GM23338 (cell line): ENCODE measurements at regions not wholly inside any gene's neighbourhood (a gene's known extent, or its start where the extent isn't known, plus 50 kb on each side); places are given as distances from the start of the nearest gene placed in this dataset.

ENCODE experiments used
- ATAC-seq: fragments of 200-7000 bp; cut with Tn5 transposase; 3 replicates; pipeline ENCODE4 v1.9.1; 2020
- DNase-seq: peaks from one replicate; pipeline ENCODE4 v3.0.0-alpha.2; 2015; ENCODE audit warnings: low spot score
- H2AFZ ChIP-seq: fragments of 200-600 bp; sonication (generic); 2 replicates; pipeline ENCODE4 v1.8.0; 2016; ENCODE audit warnings: antibody characterized with exemption, mild to moderate bottlenecking, moderate library complexity
- H3F3A ChIP-seq: fragments of 200-600 bp; sonication (generic); replicated peaks from 2 replicates; pipeline ENCODE4 v1.8.0; 2017; ENCODE audit warnings: antibody characterized with exemption, mixed run types, low read depth
- H3K27ac ChIP-seq: fragments of 200-600 bp; sonication (generic); 2 replicates; pipeline ENCODE4 v1.6.1; 2016; ENCODE audit warnings: low read depth
- H3K27me3 ChIP-seq: fragments of 200-600 bp; sonication (generic); 2 replicates; pipeline ENCODE4 v1.8.0; 2016; ENCODE audit warnings: mild to moderate bottlenecking, mixed run types, moderate library complexity; ENCODE audit not compliant: insufficient read depth
- H3K36me3 ChIP-seq: fragments of 200-600 bp; sonication (generic); 2 replicates; pipeline ENCODE4 v1.8.0; 2016; ENCODE audit warnings: mild to moderate bottlenecking; ENCODE audit not compliant: insufficient read depth
- H3K4me1 ChIP-seq: fragments of 200-600 bp; sonication (generic); 2 replicates; pipeline ENCODE4 v1.8.0; 2016; ENCODE audit warnings: mild to moderate bottlenecking, moderate library complexity; ENCODE audit not compliant: insufficient read depth
- H3K4me2 ChIP-seq: fragments of 200-600 bp; sonication (generic); 2 replicates; pipeline ENCODE4 v1.7.1; 2017; ENCODE audit warnings: mixed run types
- H3K4me3 ChIP-seq: fragments of 200-600 bp; sonication (generic); 2 replicates; pipeline ENCODE4 v1.6.1; 2016; ENCODE audit warnings: mixed run types
- H3K79me2 ChIP-seq: fragments of 200-600 bp; sonication (generic); replicated peaks from 2 replicates; pipeline ENCODE4 v1.8.0; 2017; ENCODE audit warnings: mild to moderate bottlenecking; ENCODE audit not compliant: insufficient read depth
- H3K9me2 ChIP-seq: fragments of 200-600 bp; sonication (generic); 2 replicates; pipeline ENCODE4 v1.8.0; 2017; ENCODE audit not compliant: insufficient read depth
- H4K20me1 ChIP-seq: fragments of 200-600 bp; sonication (generic); replicated peaks from 2 replicates; pipeline ENCODE4 v1.8.0; 2017; ENCODE audit warnings: mild to moderate bottlenecking; ENCODE audit not compliant: insufficient read depth
- H3K27ac Mint-ChIP-seq: 2 replicates; pipeline ENCODE4 v1.8.0; 2020; ENCODE audit warnings: inconsistent platforms, mild to moderate bottlenecking, moderate library complexity, mixed read lengths
- H3K27me3 Mint-ChIP-seq: 3 replicates; pipeline ENCODE4 v1.8.0; 2022; ENCODE audit warnings: low read depth, mild to moderate bottlenecking, moderate library complexity, mixed read lengths, inconsistent platforms; ENCODE audit not compliant: insufficient read depth, poor library complexity
- H3K36me3 Mint-ChIP-seq: 3 replicates; pipeline ENCODE4 v1.8.0; 2021; ENCODE audit warnings: low read depth, mild to moderate bottlenecking, inconsistent platforms, moderate library complexity, mixed read lengths
- H3K4me1 Mint-ChIP-seq: 3 replicates; pipeline ENCODE4 v1.8.0; 2020; ENCODE audit warnings: mild to moderate bottlenecking, inconsistent platforms, mixed read lengths
- H3K4me3 Mint-ChIP-seq: 3 replicates; pipeline ENCODE4 v1.8.0; 2021; ENCODE audit warnings: moderate library complexity, mild to moderate bottlenecking, inconsistent platforms, mixed read lengths
- H3K9me3 Mint-ChIP-seq: 3 replicates; pipeline ENCODE4 v1.8.0; 2020; ENCODE audit warnings: moderate library complexity, mild to moderate bottlenecking, inconsistent platforms, mixed read lengths
- CREB1 ChIP-seq: fragments of 250-450 bp; sonication (Bioruptor Pico); IDR thresholded peaks from 2 replicates; pipeline ENCODE4 v1.5.0; 2020; ENCODE audit warnings: low read depth, mild to moderate bottlenecking, moderate library complexity
- ETS1 ChIP-seq: IDR thresholded peaks from 2 replicates; pipeline ENCODE4 v1.6.1; 2016; ENCODE audit warnings: antibody characterized with exemption
- EZH2 ChIP-seq: fragments of 200-600 bp; sonication (generic); IDR thresholded peaks from one replicate; pipeline ENCODE4 v1.8.0; 2017; ENCODE audit warnings: antibody characterized with exemption, mild to moderate bottlenecking, low read depth; ENCODE audit not compliant: unreplicated experiment
- EZH2phosphoT487 ChIP-seq: fragments of 200-600 bp; sonication (generic); IDR thresholded peaks from one replicate; pipeline ENCODE4 v1.8.1; 2018; ENCODE audit warnings: antibody characterized with exemption; ENCODE audit not compliant: unreplicated experiment
- JUNB ChIP-seq: IDR thresholded peaks from one replicate; pipeline ENCODE4 v1.6.1; 2016; ENCODE audit warnings: antibody characterized with exemption; ENCODE audit not compliant: unreplicated experiment
- NANOG ChIP-seq: IDR thresholded peaks from 2 replicates; pipeline ENCODE4 v1.6.1; 2016; ENCODE audit warnings: antibody characterized with exemption, borderline replicate concordance
- POLR2AphosphoS5 ChIP-seq: IDR thresholded peaks from 2 replicates; pipeline ENCODE4 v1.6.1; 2016; ENCODE audit warnings: antibody characterized with exemption, low read depth
- REST ChIP-seq: IDR thresholded peaks from one replicate; pipeline ENCODE4 v1.6.1; 2018; ENCODE audit warnings: antibody characterized with exemption; ENCODE audit not compliant: unreplicated experiment
- STAT1 ChIP-seq: IDR thresholded peaks from one replicate; pipeline ENCODE4 v1.6.1; 2016; ENCODE audit warnings: antibody characterized with exemption; ENCODE audit not compliant: unreplicated experiment
- ZNF114 ChIP-seq: fragments of 250-450 bp; sonication (Bioruptor Pico); IDR thresholded peaks from 2 replicates; pipeline ENCODE4 v1.5.0; 2020; ENCODE audit warnings: mild to moderate bottlenecking, moderate library complexity
- ZNF331 ChIP-seq: fragments of 250-450 bp; sonication (Bioruptor Pico); IDR thresholded peaks from 2 replicates; pipeline ENCODE4 v1.5.0; 2020; ENCODE audit warnings: low read depth, mild to moderate bottlenecking, moderate library complexity
- TF ChIP-seq, protein P1 (sequence below): fragments of 250-450 bp; sonication (Bioruptor Pico); IDR thresholded peaks from 2 replicates; pipeline ENCODE4 v1.5.0; 2020; ENCODE audit warnings: mild to moderate bottlenecking, moderate library complexity

DNA sequence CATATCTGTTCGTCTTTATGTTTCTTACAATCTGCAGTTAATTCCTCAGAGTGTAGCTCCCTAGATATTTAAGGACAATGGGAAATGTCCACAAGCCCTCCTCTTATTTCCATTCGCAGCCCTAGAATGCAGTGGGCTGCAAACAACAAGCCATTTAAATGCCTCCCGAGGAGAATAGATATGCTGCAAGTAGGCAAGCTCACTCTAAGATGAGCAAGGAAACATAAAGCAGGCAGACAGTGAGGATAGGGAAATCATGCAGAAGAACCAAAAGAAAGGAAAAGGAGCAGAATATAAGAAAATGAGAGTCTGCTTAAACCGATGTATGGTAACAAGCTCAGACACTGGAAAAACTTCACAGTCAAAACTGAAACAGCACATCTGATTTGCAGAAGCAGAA, 561.9 kb downstream of the GBE1 start (continued):
- TF ChIP-seq REST (no peak), NANOG (no peak)

DNA sequence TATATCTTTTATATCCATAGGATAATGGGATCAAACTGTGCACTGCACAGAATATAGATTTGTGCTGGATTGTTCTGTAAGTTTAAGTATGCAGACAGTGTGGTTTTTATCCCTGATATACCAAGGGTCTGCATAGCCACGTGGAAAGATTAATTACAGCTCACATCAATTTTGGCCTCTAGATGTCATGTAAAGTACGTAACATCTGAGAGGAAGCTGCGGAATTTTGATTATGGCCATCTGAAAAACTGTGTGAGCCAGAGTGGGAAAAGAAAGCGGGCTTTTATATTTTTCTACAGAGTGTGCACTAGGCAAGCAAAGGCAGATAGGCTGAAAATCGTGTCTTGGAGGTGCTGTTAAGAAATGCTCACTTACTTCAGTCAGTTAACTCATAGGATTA, 562.7 kb downstream of the GBE1 start:
- H3K79me2 ChIP-seq: no peaks in the 10 kb centered on the region
- H3F3A ChIP-seq: no peaks in the 10 kb centered on the region
- no peaks in the 10 kb centered on the region for H3K27me3 ChIP-seq
- peaks cover 11% of the 10 kb centered on the region for H3K4me1 Mint-ChIP-seq
- DNase-seq (no peak), ATAC-seq (no peak)
- H3K27ac Mint-ChIP-seq: no peak overlapping the region
- no peak overlapping the region for H3K4me3 ChIP-seq
- H3K9me2 ChIP-seq: no peaks in the 10 kb centered on the region
- H2AFZ ChIP-seq: no peak overlapping the region
- no peaks in the 10 kb centered on the region for H3K36me3 ChIP-seq
- H4K20me1 ChIP-seq: no peaks in the 10 kb centered on the region
- H3K27me3 Mint-ChIP-seq: no peaks in the 10 kb centered on the region
- H3K36me3 Mint-ChIP-seq: no peaks in the 10 kb centered on the region
- H3K27ac ChIP-seq: no peak overlapping the region
- no peaks in the 10 kb centered on the region for H3K4me1 ChIP-seq
- H3K4me2 ChIP-seq: no peak overlapping the region
- H3K4me3 Mint-ChIP-seq: no peak overlapping the region
- no peaks in the 10 kb centered on the region; the same call in 2 of the 3 replicates for H3K9me3 Mint-ChIP-seq
- no peak for TF ChIP-seq JUNB
- no peak for TF ChIP-seq NANOG
- TF ChIP-seq ZNF331 (CRISPR knock-in tag): no peak
- no peak for TF ChIP-seq POLR2AphosphoS5
- TF ChIP-seq EZH2: no peak
- no peak for TF ChIP-seq STAT1
- no peak for TF ChIP-seq ZNF114 (CRISPR knock-in tag)
- TF ChIP-seq EZH2phosphoT487: no peak
- TF ChIP-seq, protein P1, sequence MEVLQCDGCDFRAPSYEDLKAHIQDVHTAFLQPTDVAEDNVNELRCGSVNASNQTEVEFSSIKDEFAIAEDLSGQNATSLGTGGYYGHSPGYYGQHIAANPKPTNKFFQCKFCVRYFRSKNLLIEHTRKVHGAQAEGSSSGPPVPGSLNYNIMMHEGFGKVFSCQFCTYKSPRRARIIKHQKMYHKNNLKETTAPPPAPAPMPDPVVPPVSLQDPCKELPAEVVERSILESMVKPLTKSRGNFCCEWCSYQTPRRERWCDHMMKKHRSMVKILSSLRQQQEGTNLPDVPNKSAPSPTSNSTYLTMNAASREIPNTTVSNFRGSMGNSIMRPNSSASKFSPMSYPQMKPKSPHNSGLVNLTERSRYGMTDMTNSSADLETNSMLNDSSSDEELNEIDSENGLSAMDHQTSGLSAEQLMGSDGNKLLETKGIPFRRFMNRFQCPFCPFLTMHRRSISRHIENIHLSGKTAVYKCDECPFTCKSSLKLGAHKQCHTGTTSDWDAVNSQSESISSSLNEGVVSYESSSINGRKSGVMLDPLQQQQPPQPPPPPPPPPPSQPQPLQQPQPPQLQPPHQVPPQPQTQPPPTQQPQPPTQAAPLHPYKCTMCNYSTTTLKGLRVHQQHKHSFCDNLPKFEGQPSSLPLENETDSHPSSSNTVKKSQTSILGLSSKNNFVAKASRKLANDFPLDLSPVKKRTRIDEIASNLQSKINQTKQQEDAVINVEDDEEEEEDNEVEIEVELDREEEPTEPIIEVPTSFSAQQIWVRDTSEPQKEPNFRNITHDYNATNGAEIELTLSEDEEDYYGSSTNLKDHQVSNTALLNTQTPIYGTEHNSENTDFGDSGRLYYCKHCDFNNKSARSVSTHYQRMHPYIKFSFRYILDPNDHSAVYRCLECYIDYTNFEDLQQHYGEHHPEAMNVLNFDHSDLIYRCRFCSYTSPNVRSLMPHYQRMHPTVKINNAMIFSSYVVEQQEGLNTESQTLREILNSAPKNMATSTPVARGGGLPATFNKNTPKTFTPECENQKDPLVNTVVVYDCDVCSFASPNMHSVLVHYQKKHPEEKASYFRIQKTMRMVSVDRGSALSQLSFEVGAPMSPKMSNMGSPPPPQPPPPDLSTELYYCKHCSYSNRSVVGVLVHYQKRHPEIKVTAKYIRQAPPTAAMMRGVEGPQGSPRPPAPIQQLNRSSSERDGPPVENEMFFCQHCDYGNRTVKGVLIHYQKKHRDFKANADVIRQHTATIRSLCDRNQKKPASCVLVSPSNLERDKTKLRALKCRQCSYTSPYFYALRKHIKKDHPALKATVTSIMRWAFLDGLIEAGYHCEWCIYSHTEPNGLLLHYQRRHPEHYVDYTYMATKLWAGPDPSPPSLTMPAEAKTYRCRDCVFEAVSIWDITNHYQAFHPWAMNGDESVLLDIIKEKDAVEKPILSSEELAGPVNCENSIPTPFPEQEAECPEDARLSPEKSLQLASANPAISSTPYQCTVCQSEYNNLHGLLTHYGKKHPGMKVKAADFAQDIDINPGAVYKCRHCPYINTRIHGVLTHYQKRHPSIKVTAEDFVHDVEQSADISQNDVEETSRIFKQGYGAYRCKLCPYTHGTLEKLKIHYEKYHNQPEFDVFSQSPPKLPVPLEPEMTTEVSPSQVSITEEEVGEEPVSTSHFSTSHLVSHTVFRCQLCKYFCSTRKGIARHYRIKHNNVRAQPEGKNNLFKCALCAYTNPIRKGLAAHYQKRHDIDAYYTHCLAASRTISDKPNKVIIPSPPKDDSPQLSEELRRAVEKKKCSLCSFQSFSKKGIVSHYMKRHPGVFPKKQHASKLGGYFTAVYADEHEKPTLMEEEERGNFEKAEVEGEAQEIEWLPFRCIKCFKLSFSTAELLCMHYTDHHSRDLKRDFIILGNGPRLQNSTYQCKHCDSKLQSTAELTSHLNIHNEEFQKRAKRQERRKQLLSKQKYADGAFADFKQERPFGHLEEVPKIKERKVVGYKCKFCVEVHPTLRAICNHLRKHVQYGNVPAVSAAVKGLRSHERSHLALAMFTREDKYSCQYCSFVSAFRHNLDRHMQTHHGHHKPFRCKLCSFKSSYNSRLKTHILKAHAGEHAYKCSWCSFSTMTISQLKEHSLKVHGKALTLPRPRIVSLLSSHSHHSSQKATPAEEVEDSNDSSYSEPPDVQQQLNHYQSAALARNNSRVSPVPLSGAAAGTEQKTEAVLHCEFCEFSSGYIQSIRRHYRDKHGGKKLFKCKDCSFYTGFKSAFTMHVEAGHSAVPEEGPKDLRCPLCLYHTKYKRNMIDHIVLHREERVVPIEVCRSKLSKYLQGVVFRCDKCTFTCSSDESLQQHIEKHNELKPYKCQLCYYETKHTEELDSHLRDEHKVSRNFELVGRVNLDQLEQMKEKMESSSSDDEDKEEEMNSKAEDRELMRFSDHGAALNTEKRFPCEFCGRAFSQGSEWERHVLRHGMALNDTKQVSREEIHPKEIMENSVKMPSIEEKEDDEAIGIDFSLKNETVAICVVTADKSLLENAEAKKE (CRISPR knock-in tag): no peak
- TF ChIP-seq CREB1 (CRISPR knock-in tag): no peak
- TF ChIP-seq ETS1: no peak
- no peak for TF ChIP-seq REST
